Activated effector memory CD4-positive, alpha-beta T cell treated with anti-CD3 and anti-CD28 coated beads, Interleukin-2, amount 50 U/mL, for 16 hours (primary cell): ENCODE measurements at regions not wholly inside any gene's neighbourhood (a gene's known extent, or its start where the extent isn't known, plus 50 kb on each side); places are given as distances from the start of the nearest gene placed in this dataset.
A peak's percentile ranks its signal among the peaks of the same experiment; 100 is the strongest.
"Not testable (repeated sequence)": the region's sequence is repeated elsewhere in the genome, so short reads cannot be mapped to it uniquely, and the experiment has no call there.

Source experiments
- DNase-seq: peaks from one replicate; pipeline ENCODE4 v3.0.0-alpha.2; 2020

DNA sequence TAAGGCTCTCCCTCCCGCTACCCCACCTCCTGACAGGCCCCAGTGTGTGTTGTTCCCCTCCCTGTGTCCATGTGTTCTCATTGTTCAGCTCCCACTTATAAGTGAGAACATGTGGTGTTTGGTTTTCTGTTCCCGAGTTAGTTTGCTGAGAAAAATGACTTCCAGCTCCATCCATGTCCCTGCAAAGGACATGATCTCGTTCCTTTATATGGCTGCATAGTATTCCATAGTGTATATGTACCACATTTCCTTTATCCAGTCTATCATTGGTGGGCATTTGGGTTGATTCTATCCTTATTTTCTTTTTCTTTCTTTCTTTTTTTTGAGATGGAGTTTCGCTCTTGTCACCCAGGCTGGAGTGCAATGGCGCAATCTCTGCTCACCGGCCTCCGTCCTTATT lies 57.8 kb upstream of the RASSF3 start:
- not testable (repeated sequence) for DNase-seq

DNA sequence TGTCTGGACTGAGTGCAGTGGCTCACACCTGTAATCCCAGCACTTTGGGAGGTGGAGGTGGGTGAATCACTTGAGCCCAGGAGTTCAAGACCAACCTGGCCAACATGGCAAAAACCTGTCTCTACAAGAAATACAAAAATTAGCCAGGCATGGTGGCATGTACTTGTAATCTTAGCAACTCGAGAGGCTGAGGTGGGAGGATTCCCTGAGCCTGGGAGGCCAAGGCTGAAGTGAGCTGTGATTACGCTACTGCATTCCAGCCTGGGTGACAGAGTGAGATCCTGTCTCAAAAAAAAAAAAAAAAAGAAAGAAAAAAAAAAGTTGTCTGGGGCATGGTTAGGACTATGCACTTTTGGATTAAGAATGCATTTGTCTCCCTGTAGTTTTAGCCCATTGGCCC lies 56.6 kb upstream of the RASSF3 start:
- not testable (repeated sequence) for DNase-seq

DNA sequence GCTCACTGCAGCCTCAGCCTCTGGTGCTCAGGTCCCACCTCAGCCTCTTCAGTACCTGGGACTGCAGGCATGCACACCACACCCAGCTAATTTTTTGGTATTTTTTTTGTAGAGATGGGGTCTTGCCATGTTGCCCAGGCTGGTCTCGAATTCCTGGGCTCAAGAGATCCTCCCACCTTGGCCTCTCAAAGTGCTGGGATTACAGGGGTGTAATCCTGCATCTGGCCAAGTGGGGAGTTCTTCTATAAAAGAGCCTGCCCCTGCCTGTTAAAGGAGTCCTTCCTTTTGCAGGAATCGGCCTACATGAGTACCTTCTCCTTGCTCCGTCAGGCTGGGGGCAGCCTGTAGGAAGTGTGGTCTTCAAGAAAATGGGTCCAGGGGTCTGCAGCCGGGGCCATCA lies 54.1 kb upstream of the RASSF3 start:
- peak; percentile 44 for DNase-seq

DNA sequence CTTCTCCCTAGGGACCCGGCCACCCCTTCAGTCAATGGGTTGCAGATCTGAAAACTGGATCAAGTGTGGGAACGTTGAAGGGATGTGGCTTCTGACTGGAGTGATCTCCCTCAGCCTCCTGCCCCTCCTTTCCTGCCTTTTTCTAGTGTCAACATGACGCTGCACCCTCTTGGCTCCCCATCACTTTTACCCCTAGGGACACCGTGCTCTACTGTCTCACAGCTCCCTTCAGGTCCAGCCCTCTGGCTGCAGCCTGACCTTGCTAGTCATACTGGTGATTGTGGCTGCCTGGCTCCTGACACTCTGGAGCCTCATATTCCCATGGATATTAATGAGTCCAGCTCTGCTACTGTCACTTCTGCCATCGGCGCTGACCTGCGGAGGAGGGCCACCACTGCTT lies 51.5 kb upstream of the RASSF3 start:
- DNase-seq, result peak; percentile 22

DNA sequence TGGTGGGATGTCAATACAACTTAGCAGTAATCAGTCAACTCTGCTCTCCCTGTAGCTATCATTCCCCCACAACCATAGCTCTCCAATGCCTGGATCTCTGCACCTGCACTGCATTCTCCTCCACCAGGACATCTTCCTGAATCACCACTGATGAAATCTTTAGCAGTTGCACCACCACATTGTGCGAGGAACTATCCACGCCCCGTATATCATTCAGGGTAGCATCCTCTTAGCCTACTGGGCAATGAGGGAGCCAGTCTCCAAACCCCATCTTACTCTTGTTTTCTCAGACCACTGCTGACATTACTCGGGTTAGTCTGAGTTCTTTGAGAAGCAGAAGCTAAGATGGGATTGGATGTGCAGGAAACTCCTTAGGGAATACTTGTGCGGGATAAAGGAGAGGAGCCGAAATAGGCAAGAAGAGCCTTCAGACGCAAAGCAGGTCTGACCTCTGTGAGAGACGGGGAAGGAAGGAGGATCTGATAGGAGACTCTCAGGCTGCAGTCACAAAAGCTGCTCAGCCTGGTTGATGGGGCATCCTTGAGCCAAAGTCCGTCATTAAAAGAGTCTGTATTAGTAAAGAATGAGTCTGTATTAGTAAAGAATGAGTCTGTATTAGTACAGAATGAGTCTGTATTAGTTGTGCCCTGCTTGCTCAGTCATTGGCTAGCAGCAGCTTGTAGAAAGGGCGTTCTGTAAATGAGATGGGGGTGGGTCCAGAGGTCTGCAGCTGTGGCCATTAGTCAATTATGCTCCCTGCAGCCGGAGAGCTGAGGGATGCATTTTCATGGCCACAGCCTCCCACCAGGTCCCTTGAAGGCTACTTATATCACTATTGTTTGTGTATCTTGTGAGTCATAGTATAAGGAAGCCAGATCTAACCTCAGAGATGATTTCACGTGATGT lies 49.6 kb upstream of the RASSF3 start:
- peak; percentile 49 for DNase-seq
